ENCODE measurements at regions not wholly inside any gene's neighbourhood (a gene's known extent, or its start where the extent isn't known, plus 50 kb on each side); places are given as distances from the start of the nearest gene placed in this dataset.

GRCh38 chr15:87155771-87156170, 1076.1 kb downstream of the AGBL1 start:
- Histone ChIP-seq H3K4me3 (replicated peaks in 1 of 2; ENCODE audit: low read depth in 1 of 2, low read length in 2 of 2) (no peak overlapping the region), H3K27ac (ENCODE audit: low read depth, low read length) (no peak overlapping the region), H4K20me1 (ENCODE audit: insufficient read depth) (no peaks in the 10 kb centered on the region), H2AFZ (ENCODE audit: low read depth, low read length, poor library complexity, severe bottlenecking) (no peak overlapping the region), H3K4me1 (ENCODE audit: control insufficient read depth in 1 of 2, insufficient read depth in 2 of 2, low read length in 2 of 2) (no peaks in the 10 kb centered on the region), H3K79me2 (ENCODE audit: insufficient read depth, low read length) (no peaks in the 10 kb centered on the region), H3K9me3 (ENCODE audit: control insufficient read depth in 1 of 2, insufficient read depth in 1 of 2, low read depth in 1 of 2, low read length in 2 of 2) (peaks cover 0 to 25% of the 10 kb centered on the region in 2 experiments; a peak in 2 of 4 replicates), H3K9ac (ENCODE audit: low read length) (no peak overlapping the region), H3K9me2 (ENCODE audit: insufficient read depth) (no peaks in the 10 kb centered on the region), H3K4me2 (ENCODE audit: low read length) (no peak overlapping the region), H3K36me3 (ENCODE audit: control insufficient read depth in 1 of 2, insufficient read depth in 2 of 2, low read length in 2 of 2) (no peaks in the 10 kb centered on the region), H3K27me3 (ENCODE audit: insufficient read depth, low read length) (no peaks in the 10 kb centered on the region)
- intact Hi-C loops (cut with micrococcal nuclease) = no loop called here
- ChIA-PET POLR2A (no interaction called here), RAD21 (ENCODE audit: low non-redundant PET in 1 of 2, low total read pairs in 2 of 2, uncharacterized antibody in 2 of 2, unreplicated experiment in 2 of 2) (no interaction called here), CTCF (no interaction called here)
- no peak for TF ChIP-seq MAX (IDR thresholded peaks at IDR 0.05)
- TF ChIP-seq CTCF (IDR thresholded peaks at IDR 0.05 in 2 of 3, conservative IDR thresholded peaks at IDR 0.05 in 1 of 3; ENCODE audit: borderline replicate concordance in 1 of 3, insufficient read depth in 1 of 3, low read depth in 2 of 3, low read length in 2 of 3) = no peak
- TF ChIP-seq SIN3A (IDR thresholded peaks at IDR 0.05; ENCODE audit: low read depth) = no peak
- no peak for TF ChIP-seq ZFX (IDR thresholded peaks at IDR 0.05)
- TF ChIP-seq SRF (IDR thresholded peaks at IDR 0.05; ENCODE audit: low read depth) = no peak
- TF ChIP-seq ZNF274 (IDR thresholded peaks at IDR 0.05; ENCODE audit: low read depth, low read length) = no peak
- DNase-seq (ENCODE audit: low read depth, low spot score) = no peak
- BruUV-seq (replicated peaks) = no TSS peak
- ATAC-seq = no peak

GRCh38 chr15:87154761-87155160, 1075.1 kb downstream of the AGBL1 start:
- Histone ChIP-seq H3K27ac (ENCODE audit: low read depth, low read length) (no peak overlapping the region), H3K9me2 (ENCODE audit: insufficient read depth) (no peaks in the 10 kb centered on the region), H3K4me3 (replicated peaks in 1 of 2; ENCODE audit: low read depth in 1 of 2, low read length in 2 of 2) (no peak overlapping the region), H4K20me1 (ENCODE audit: insufficient read depth) (no peaks in the 10 kb centered on the region), H3K9ac (ENCODE audit: low read length) (no peak overlapping the region), H3K4me1 (ENCODE audit: control insufficient read depth in 1 of 2, insufficient read depth in 2 of 2, low read length in 2 of 2) (no peaks in the 10 kb centered on the region), H3K9me3 (ENCODE audit: control insufficient read depth in 1 of 2, insufficient read depth in 1 of 2, low read depth in 1 of 2, low read length in 2 of 2) (peaks cover 0 to 24% of the 10 kb centered on the region in 2 experiments; a peak in 2 of 4 replicates), H3K4me2 (ENCODE audit: low read length) (no peak overlapping the region), H3K79me2 (ENCODE audit: insufficient read depth, low read length) (no peaks in the 10 kb centered on the region), H3K27me3 (ENCODE audit: insufficient read depth, low read length) (no peaks in the 10 kb centered on the region), H2AFZ (ENCODE audit: low read depth, low read length, poor library complexity, severe bottlenecking) (no peak overlapping the region), H3K36me3 (ENCODE audit: control insufficient read depth in 1 of 2, insufficient read depth in 2 of 2, low read length in 2 of 2) (no peaks in the 10 kb centered on the region)
- DNase-seq (ENCODE audit: low read depth, low spot score) = no peak
- no peak for TF ChIP-seq CTCF (IDR thresholded peaks at IDR 0.05 in 2 of 3, conservative IDR thresholded peaks at IDR 0.05 in 1 of 3; ENCODE audit: borderline replicate concordance in 1 of 3, insufficient read depth in 1 of 3, low read depth in 2 of 3, low read length in 2 of 3)
- no peak for TF ChIP-seq FOSL1 (IDR thresholded peaks at IDR 0.05; ENCODE audit: low read depth)
- ChIA-PET POLR2A (no interaction called here), RAD21 (ENCODE audit: low non-redundant PET in 1 of 2, low total read pairs in 2 of 2, uncharacterized antibody in 2 of 2, unreplicated experiment in 2 of 2) (no interaction called here), CTCF (no interaction called here)
- no peak for ATAC-seq
- intact Hi-C loops (cut with micrococcal nuclease) = no loop called here
- BruUV-seq (replicated peaks) = no TSS peak
